ENCODE measurements at regions not wholly inside any gene's neighbourhood (a gene's known extent, or its start where the extent isn't known, plus 50 kb on each side); places are given as distances from the start of the nearest gene placed in this dataset.

GRCh38 chrX:10901290-10901633 is 209.9 kb upstream of the HCCS start:
- TF ChIP-seq GATA3 (IDR thresholded peaks at IDR 0.05; ENCODE audit: low read depth, low read length): no peak
- TF ChIP-seq GATA2 (IDR thresholded peaks at IDR 0.05; ENCODE audit: low read depth, low read length): no peak

Data from SH-SY5Y (cell line).